Neural cell (in vitro differentiated cells): ENCODE measurements at regions not wholly inside any gene's neighbourhood (a gene's known extent, or its start where the extent isn't known, plus 50 kb on each side); places are given as distances from the start of the nearest gene placed in this dataset.

Experiments
- H2AFZ ChIP-seq: fragments of 200-600, 300-800 bp; sonication (generic), shearing (Covaris generic); 2 replicates; pipeline ENCODE4 v1.6.0; 2014; ENCODE audit warnings: low read depth, mild to moderate bottlenecking, antibody characterized with exemption, low read length, moderate library complexity
- H3F3A ChIP-seq: fragments of 200-600 bp; shearing (Covaris generic); 2 replicates; pipeline ENCODE4 v1.6.1; 2016; ENCODE audit warnings: mild to moderate bottlenecking, moderate library complexity, mixed read lengths, antibody characterized with exemption, low read length; ENCODE audit not compliant: insufficient read depth, poor library complexity, severe bottlenecking
- H3K27ac ChIP-seq: fragments of 200-600, 300-800 bp; sonication (generic), shearing (Covaris generic); 2 replicates; pipeline ENCODE4 v1.5.1; 2014; ENCODE audit warnings: mild to moderate bottlenecking, low read length, moderate library complexity
- H3K27me3 ChIP-seq: fragments of 300-800, 200-600 bp; sonication (generic), shearing (Covaris generic); 2 replicates; pipeline ENCODE4 v1.6.0; 2014; ENCODE audit warnings: mild to moderate bottlenecking, low read depth, low read length, moderate library complexity; ENCODE audit not compliant: insufficient read depth
- H3K36me3 ChIP-seq: fragments of 300-800, 200-600 bp; sonication (generic), shearing (Covaris generic); 2 replicates; pipeline ENCODE4 v1.5.1; 2014; ENCODE audit warnings: mild to moderate bottlenecking, antibody characterized with exemption, low read length, moderate library complexity; ENCODE audit not compliant: insufficient read depth
- H3K4me2 ChIP-seq: fragments of 300-800, 200-600 bp; sonication (generic), shearing (Covaris generic); 2 replicates; pipeline ENCODE4 v1.6.0; 2014; ENCODE audit warnings: mild to moderate bottlenecking, low read length
- H3K4me3 ChIP-seq: fragments of 300-800, 200-600 bp; sonication (generic), shearing (Covaris generic); 2 replicates; pipeline ENCODE4 v1.5.1; 2014; ENCODE audit warnings: mild to moderate bottlenecking, low read length, moderate library complexity
- H3K79me2 ChIP-seq: fragments of 200-600 bp; shearing (Covaris generic); replicated peaks from 2 replicates; pipeline ENCODE4 v1.6.0; 2014; ENCODE audit warnings: mild to moderate bottlenecking, low read length, moderate library complexity; ENCODE audit not compliant: insufficient read depth
- H3K9ac ChIP-seq: fragments of 300-800, 200-600 bp; sonication (generic), shearing (Covaris generic); 2 replicates; pipeline ENCODE4 v1.6.1; 2016; ENCODE audit warnings: mild to moderate bottlenecking, low read length, mixed read lengths
- H3K9me2 ChIP-seq: fragments of 200-600 bp; shearing (Covaris generic); 2 replicates; pipeline ENCODE4 v1.6.1; 2016; ENCODE audit warnings: mild to moderate bottlenecking, low read length, mixed read lengths; ENCODE audit not compliant: insufficient read depth
- H3K9me3 ChIP-seq: fragments of 200-600, 300-800 bp; sonication (generic), shearing (Covaris generic); 2 replicates; pipeline ENCODE4 v1.6.1; 2016; ENCODE audit warnings: mild to moderate bottlenecking, mixed run types, low read length, moderate library complexity, mixed read lengths
- H4K20me1 ChIP-seq: fragments of 200-600 bp; shearing (Covaris generic); 2 replicates; pipeline ENCODE4 v1.6.1; 2016; ENCODE audit warnings: mild to moderate bottlenecking, mixed run types; ENCODE audit not compliant: insufficient read depth
- EP300 ChIP-seq: fragments of 450-650 bp; conservative IDR thresholded peaks from 2 replicates; pipeline ENCODE4 v1.6.1; 2014; ENCODE audit warnings: antibody characterized with exemption, mild to moderate bottlenecking, moderate library complexity; ENCODE audit not compliant: poor library complexity, severe bottlenecking
- MXI1 ChIP-seq: fragments of 450-650 bp; conservative IDR thresholded peaks from 2 replicates; pipeline ENCODE4 v1.6.1; 2014; ENCODE audit warnings: antibody characterized with exemption, mild to moderate bottlenecking; ENCODE audit not compliant: poor library complexity, severe bottlenecking
- TAF1 ChIP-seq: IDR thresholded peaks from 2 replicates; pipeline ENCODE4 v1.6.1; 2012; ENCODE audit warnings: low read depth
- TF ChIP-seq, protein P1 (sequence below): fragments of 450-650 bp; IDR thresholded peaks from 2 replicates; pipeline ENCODE4 v1.5.1; 2014; ENCODE audit warnings: antibody characterized with exemption, mild to moderate bottlenecking, moderate library complexity; ENCODE audit not compliant: poor library complexity, severe bottlenecking

- no peak for TF ChIP-seq EP300
- TF ChIP-seq TAF1: no peak
- no peak for TF ChIP-seq MXI1
- TF ChIP-seq, protein P1, sequence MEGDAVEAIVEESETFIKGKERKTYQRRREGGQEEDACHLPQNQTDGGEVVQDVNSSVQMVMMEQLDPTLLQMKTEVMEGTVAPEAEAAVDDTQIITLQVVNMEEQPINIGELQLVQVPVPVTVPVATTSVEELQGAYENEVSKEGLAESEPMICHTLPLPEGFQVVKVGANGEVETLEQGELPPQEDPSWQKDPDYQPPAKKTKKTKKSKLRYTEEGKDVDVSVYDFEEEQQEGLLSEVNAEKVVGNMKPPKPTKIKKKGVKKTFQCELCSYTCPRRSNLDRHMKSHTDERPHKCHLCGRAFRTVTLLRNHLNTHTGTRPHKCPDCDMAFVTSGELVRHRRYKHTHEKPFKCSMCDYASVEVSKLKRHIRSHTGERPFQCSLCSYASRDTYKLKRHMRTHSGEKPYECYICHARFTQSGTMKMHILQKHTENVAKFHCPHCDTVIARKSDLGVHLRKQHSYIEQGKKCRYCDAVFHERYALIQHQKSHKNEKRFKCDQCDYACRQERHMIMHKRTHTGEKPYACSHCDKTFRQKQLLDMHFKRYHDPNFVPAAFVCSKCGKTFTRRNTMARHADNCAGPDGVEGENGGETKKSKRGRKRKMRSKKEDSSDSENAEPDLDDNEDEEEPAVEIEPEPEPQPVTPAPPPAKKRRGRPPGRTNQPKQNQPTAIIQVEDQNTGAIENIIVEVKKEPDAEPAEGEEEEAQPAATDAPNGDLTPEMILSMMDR: no peak
- Histone ChIP-seq H4K20me1 (no peaks in the 10 kb centered on the region), H3K27me3 (no peaks in the 10 kb centered on the region), H3K9me2 (no peaks in the 10 kb centered on the region), H3K36me3 (no peaks in the 10 kb centered on the region), H3K79me2 (no peaks in the 10 kb centered on the region), H3K9ac (no peak overlapping the region), H2AFZ (no peak overlapping the region), H3K4me2 (no peak overlapping the region), H3K4me3 (no peak overlapping the region), H3F3A (no peaks in the 10 kb centered on the region), H3K9me3 (no peaks in the 10 kb centered on the region), H3K27ac (no peak overlapping the region)
These were observed 51.3 kb upstream of the ITPRID1 start for GRCh38 chr7:31462636-31463035.
